IPS-18a (cell line): ENCODE measurements at regions not wholly inside any gene's neighbourhood (a gene's known extent, or its start where the extent isn't known, plus 50 kb on each side); places are given as distances from the start of the nearest gene placed in this dataset.

Experiments used
- H3K27ac ChIP-seq: one replicate; pipeline ENCODE4 v1.5.1; 2013; ENCODE audit warnings: low read length
- H3K27me3 ChIP-seq: one replicate; pipeline ENCODE4 v1.6.1; 2013; ENCODE audit warnings: mild to moderate bottlenecking, low read length; ENCODE audit not compliant: control insufficient read depth, insufficient read depth
- H3K36me3 ChIP-seq: one replicate; pipeline ENCODE4 v1.6.1; 2013; ENCODE audit warnings: low read depth, low read length; ENCODE audit not compliant: control insufficient read depth
- H3K4me1 ChIP-seq: one replicate; pipeline ENCODE4 v1.6.1; 2013; ENCODE audit warnings: low read depth, low read length; ENCODE audit not compliant: control insufficient read depth
- H3K4me3 ChIP-seq: one replicate; pipeline ENCODE4 v1.5.1; 2013; ENCODE audit warnings: low read length
- H3K9ac ChIP-seq: one replicate; pipeline ENCODE4 v1.6.1; 2013; ENCODE audit warnings: mild to moderate bottlenecking, low read length, moderate library complexity
- H3K9me3 ChIP-seq: one replicate; pipeline ENCODE4 v1.6.1; 2013; ENCODE audit warnings: low read depth, low read length; ENCODE audit not compliant: control insufficient read depth

DNA sequence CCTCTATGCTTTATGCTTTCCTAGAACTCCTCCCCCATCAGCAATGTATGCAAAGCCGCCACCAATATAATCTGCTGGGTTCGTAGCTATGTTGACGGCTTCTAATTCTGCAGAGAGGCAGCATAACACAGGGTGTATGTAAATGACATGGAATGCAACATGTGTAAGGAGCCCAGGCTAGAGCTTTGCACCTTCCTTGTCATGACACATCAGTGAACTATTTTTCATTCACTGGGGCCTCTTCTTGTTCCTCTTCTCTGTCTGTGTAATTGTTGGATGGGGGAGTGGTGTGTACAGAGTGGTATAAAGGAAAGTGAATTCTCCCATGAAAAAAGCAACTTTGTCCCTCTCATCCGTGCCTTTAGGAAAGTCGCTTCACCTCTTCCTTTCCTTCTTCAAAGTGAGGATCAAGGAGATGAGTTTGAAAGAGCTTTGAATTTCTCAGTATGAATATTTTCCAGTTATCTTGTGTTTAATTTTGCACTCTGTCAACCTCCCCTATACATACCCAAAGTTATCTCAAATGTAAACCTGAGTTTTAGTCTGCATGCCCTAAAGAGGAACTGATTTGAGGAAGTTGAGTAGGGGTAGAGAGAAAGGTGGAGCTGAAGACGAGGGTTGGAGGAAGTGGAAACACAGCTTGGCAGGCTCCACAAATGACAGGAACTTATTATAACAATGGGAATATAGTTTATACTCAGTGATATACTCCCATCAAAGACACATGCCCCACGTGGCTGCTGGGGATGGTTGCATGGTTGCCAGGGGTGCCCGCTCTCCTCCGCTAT lies 74.9 kb upstream of the ARL4C start:
- Histone ChIP-seq H3K27me3 (no peaks in the 10 kb centered on the region), H3K9me3 (no peaks in the 10 kb centered on the region), H3K4me3 (no peak overlapping the region), H3K4me1 (peaks cover 4% of the 10 kb centered on the region), H3K36me3 (no peaks in the 10 kb centered on the region), H3K9ac (no peak overlapping the region), H3K27ac (no peak overlapping the region)

DNA sequence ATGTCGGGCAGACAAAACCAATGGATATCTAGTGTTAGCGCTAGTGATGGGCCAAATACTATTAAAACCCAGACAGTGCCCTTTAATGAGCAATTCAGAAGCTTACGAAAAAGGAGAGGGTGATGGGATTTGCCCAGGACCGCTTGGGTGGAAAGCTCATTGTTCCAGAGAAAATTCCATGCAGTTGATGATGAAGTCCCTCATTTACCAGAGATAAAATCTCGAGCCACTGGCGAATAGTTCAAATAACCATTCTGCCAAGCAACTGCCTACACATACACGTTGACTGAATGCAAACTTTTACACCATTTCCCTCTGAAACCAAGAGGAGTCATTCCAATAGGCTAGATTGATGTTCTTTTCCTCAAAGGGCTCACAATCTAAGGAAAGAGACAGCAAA lies 73.6 kb upstream of the ARL4C start:
- Histone ChIP-seq H3K4me1 (no peaks in the 10 kb centered on the region), H3K27ac (no peak overlapping the region), H3K9me3 (no peaks in the 10 kb centered on the region), H3K27me3 (no peaks in the 10 kb centered on the region), H3K9ac (no peak overlapping the region), H3K36me3 (no peaks in the 10 kb centered on the region), H3K4me3 (no peak overlapping the region)

- Histone ChIP-seq H3K9me3 (no peaks in the 10 kb centered on the region), H3K27me3 (no peaks in the 10 kb centered on the region), H3K4me3 (no peak overlapping the region), H3K27ac (no peak overlapping the region), H3K9ac (no peak overlapping the region), H3K36me3 (no peaks in the 10 kb centered on the region), H3K4me1 (no peaks in the 10 kb centered on the region)
Measured at GRCh38 chr2:234569776-234570430, 73.0 kb upstream of the ARL4C start.

- no peaks in the 10 kb centered on the region for H3K36me3 ChIP-seq
- H3K9me3 ChIP-seq, result no peaks in the 10 kb centered on the region
- no peaks in the 10 kb centered on the region for H3K4me1 ChIP-seq
- no peak overlapping the region for H3K9ac ChIP-seq
- no peaks in the 10 kb centered on the region for H3K27me3 ChIP-seq
- no peak overlapping the region for H3K4me3 ChIP-seq
- no peak overlapping the region for H3K27ac ChIP-seq
Measured at GRCh38 chr2:234566622-234567021, 69.7 kb upstream of the ARL4C start.

DNA sequence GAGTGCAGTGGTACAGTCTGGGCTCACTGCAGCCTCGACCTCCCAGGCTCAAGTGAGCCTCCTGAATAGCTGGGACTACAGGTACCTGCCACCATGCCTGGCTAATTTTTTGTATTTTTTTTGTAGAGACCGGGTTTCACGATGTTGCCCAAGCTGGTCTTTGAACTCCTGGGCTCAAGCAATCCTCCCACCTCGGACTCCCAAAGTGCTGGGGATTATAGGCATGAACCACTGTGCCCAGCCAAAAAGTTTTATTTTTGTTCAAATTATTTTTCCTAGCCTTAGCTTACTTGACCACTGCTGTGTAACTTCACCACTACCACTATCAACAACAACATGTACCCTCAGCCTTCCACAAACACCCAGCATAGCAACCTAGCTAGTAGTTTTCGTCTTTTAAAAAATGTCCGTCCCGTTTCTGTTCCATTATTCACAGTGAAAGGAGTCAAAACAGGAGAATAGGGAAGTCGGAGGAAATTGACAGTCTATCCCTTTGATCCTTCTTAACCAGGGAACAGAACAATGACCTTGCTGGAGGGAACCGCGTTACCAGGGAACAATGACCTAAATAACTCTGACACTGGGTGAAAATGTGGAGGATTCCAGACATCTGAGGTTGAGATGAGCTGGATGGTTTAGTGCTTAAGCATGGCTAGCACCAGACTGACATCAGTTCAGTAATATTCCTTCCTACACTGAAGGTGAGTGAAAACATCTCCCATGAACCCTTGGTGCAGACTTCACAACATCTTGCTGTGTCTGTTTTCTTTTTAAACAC lies 69.2 kb upstream of the ARL4C start:
- no peaks in the 10 kb centered on the region for H3K4me1 ChIP-seq

DNA sequence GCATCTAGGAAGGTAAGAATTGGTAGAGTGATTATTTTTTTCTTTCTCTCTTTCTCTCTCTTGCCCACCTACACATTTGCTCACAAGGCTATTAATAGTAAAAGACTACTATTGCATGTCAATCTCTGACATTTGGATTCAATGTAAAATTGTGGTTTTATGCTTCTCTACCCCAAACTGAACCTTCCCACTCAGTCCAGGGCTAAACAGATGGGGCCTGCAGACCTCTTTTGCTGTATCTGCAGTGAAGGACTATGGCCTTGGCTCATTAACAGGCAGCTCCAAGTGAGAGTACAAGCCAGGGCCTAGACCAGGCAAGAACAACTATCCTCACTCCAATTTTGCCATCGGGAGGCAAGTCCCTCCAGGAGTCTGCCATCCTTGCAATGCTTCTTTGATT lies 68.3 kb upstream of the ARL4C start:
- no peak overlapping the region for H3K27ac ChIP-seq
- no peaks in the 10 kb centered on the region for H3K9me3 ChIP-seq
- no peaks in the 10 kb centered on the region for H3K4me1 ChIP-seq
- H3K36me3 ChIP-seq, result no peaks in the 10 kb centered on the region
- H3K4me3 ChIP-seq, result no peak overlapping the region
- H3K27me3 ChIP-seq, result no peaks in the 10 kb centered on the region
- H3K9ac ChIP-seq, result no peak overlapping the region

More for the DNA sequence above, 69.2 kb upstream of the ARL4C start:
- Histone ChIP-seq H3K4me3 (no peak overlapping the region), H3K9me3 (no peaks in the 10 kb centered on the region), H3K27me3 (no peaks in the 10 kb centered on the region), H3K27ac (no peak overlapping the region), H3K36me3 (no peaks in the 10 kb centered on the region), H3K9ac (no peak overlapping the region)

- no peaks in the 10 kb centered on the region for H3K27me3 ChIP-seq
- no peaks in the 10 kb centered on the region for H3K9me3 ChIP-seq
- H3K36me3 ChIP-seq, result no peaks in the 10 kb centered on the region
- no peaks in the 10 kb centered on the region for H3K4me1 ChIP-seq
- H3K27ac ChIP-seq, result no peak overlapping the region
- H3K9ac ChIP-seq, result no peak overlapping the region
- no peak overlapping the region for H3K4me3 ChIP-seq
Measured at GRCh38 chr2:234564699-234565098, 67.8 kb upstream of the ARL4C start.

DNA sequence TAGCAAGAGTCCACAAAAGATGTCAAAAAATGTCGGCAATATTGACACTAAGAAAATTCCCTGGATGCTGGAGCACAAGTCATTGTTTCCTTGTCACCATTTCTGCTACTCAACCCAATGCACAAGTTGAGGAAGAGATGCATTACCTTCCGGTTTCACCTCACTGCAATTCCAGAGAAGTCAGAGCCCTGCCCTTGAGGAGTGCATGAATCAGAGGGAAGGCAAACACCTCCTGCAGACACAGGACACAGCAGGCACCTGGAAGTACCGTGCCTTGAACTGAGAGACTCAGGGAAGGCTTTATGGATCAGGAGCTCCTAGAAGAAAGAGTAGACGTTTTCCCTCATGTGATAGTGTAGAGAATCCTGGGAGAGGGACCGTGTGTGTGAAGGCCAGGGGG lies 62.7 kb upstream of the ARL4C start:
- Histone ChIP-seq H3K27ac (no peak overlapping the region), H3K9ac (no peak overlapping the region), H3K4me3 (no peak overlapping the region), H3K27me3 (no peaks in the 10 kb centered on the region), H3K4me1 (no peaks in the 10 kb centered on the region), H3K36me3 (no peaks in the 10 kb centered on the region), H3K9me3 (no peaks in the 10 kb centered on the region)

DNA sequence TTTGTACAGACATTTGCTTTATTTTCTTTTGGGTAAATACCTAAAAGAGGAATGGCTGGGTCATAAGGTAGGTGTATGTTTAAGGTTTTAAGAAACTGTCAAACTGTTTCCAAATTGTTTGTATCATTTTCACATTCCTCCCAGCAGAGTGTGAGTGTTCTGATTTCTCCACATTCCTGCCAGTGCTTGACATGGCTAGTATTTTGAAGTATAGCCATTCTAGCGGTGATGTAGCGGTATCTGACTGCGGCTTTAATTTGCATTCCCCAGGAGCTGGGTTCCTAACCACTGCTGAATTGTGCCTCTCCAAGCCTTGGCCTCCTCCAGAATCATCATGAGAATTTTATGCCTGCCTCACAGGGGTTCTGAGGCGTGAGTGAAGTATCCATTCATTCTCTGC lies 61.8 kb upstream of the ARL4C start:
- Histone ChIP-seq H3K36me3 (no peaks in the 10 kb centered on the region), H3K9me3 (no peaks in the 10 kb centered on the region), H3K9ac (no peak overlapping the region), H3K27me3 (no peaks in the 10 kb centered on the region), H3K4me1 (no peaks in the 10 kb centered on the region), H3K27ac (no peak overlapping the region), H3K4me3 (no peak overlapping the region)

GRCh38 chr2:234556848-234557573 lies 60.1 kb upstream of the ARL4C start:
- H3K27ac ChIP-seq, result no peak overlapping the region
- H3K27me3 ChIP-seq, result no peaks in the 10 kb centered on the region
- H3K4me3 ChIP-seq, result no peak overlapping the region
- no peak overlapping the region for H3K9ac ChIP-seq
- no peaks in the 10 kb centered on the region for H3K36me3 ChIP-seq
- H3K4me1 ChIP-seq, result no peaks in the 10 kb centered on the region
- no peaks in the 10 kb centered on the region for H3K9me3 ChIP-seq

DNA sequence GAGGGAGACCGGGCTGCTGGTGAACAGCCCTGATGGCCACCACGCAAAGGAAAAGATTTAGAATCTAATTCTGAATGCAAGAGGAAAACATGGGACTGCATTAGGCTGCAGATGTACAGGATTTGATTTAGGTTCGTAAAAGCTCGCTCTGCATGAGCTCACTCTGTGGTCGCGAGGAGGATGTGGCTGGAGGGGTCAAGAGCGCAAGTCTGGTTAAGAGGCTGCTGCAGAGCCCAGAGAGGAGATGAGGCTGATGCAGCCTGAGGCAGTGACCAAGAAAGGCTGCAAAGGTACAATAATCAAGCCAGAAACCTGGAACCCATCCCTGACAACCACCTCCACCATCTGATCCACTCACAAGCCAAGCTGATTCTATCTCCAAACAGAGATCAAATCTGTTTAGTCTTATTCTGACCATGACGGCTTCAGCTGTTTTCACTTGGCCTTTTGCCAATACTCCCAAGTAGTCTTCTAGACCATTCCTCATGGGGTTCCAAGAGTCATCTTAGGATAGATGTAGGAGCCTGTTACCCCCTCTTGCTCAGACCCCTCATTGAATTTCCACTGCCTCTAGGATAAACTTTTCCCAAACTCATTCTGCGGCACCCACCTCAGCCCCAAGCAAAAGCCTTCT lies 58.9 kb upstream of the ARL4C start:
- no peaks in the 10 kb centered on the region for H3K27me3 ChIP-seq
- no peak overlapping the region for H3K9ac ChIP-seq
- no peaks in the 10 kb centered on the region for H3K4me1 ChIP-seq
- H3K4me3 ChIP-seq, result no peak overlapping the region
- H3K9me3 ChIP-seq, result no peaks in the 10 kb centered on the region
- no peak overlapping the region for H3K27ac ChIP-seq
- no peaks in the 10 kb centered on the region for H3K36me3 ChIP-seq
